ENCODE measurements at regions not wholly inside any gene's neighbourhood (a gene's known extent, or its start where the extent isn't known, plus 50 kb on each side); places are given as distances from the start of the nearest gene placed in this dataset.

GRCh38 chr2:241967467-241968144, 98.1 kb downstream of the RTP5 start:
- TF ChIP-seq CTCF (IDR thresholded peaks at IDR 0.05): no peak
- TF ChIP-seq POLR2AphosphoS5 (IDR thresholded peaks at IDR 0.05): no peak
